A673 (cell line): ENCODE measurements at regions not wholly inside any gene's neighbourhood (a gene's known extent, or its start where the extent isn't known, plus 50 kb on each side); places are given as distances from the start of the nearest gene placed in this dataset.

ENCODE experiments used
- EZH2 ChIP-seq: fragments of 200-600 bp; sonication (generic); IDR thresholded peaks from 2 replicates; pipeline ENCODE4 v1.6.1; 2017; ENCODE audit warnings: borderline replicate concordance, low read depth, mild to moderate bottlenecking, mixed read lengths, antibody characterized with exemption, low read length; ENCODE audit not compliant: poor library complexity, severe bottlenecking
- TF ChIP-seq, protein P1 (sequence below): fragments of 300-800, 200-600 bp; sonication (generic); conservative IDR thresholded peaks from 2 replicates; pipeline ENCODE4 v1.5.1; 2017; ENCODE audit warnings: low read depth, mild to moderate bottlenecking, antibody characterized with exemption, low read length, moderate library complexity, mixed read lengths

- TF ChIP-seq, protein P1, sequence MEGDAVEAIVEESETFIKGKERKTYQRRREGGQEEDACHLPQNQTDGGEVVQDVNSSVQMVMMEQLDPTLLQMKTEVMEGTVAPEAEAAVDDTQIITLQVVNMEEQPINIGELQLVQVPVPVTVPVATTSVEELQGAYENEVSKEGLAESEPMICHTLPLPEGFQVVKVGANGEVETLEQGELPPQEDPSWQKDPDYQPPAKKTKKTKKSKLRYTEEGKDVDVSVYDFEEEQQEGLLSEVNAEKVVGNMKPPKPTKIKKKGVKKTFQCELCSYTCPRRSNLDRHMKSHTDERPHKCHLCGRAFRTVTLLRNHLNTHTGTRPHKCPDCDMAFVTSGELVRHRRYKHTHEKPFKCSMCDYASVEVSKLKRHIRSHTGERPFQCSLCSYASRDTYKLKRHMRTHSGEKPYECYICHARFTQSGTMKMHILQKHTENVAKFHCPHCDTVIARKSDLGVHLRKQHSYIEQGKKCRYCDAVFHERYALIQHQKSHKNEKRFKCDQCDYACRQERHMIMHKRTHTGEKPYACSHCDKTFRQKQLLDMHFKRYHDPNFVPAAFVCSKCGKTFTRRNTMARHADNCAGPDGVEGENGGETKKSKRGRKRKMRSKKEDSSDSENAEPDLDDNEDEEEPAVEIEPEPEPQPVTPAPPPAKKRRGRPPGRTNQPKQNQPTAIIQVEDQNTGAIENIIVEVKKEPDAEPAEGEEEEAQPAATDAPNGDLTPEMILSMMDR, result no peak
- TF ChIP-seq EZH2, result no peak
Measured at GRCh38 chr6:122042960-122043735, 356.3 kb upstream of the HSF2 start.
